HG03280 (cell line): ENCODE measurements at regions not wholly inside any gene's neighbourhood (a gene's known extent, or its start where the extent isn't known, plus 50 kb on each side); places are given as distances from the start of the nearest gene placed in this dataset.
"Not testable (repeated sequence)": the region's sequence is repeated elsewhere in the genome, so short reads cannot be mapped to it uniquely, and the experiment has no call there.

Source experiments
- ATAC-seq: cut with Tn5 transposase; IDR thresholded peaks from one replicate; pipeline ENCODE4 v1.9.1; 2021; ENCODE audit warnings: mild to moderate bottlenecking, moderate library complexity; ENCODE audit not compliant: unreplicated experiment

DNA sequence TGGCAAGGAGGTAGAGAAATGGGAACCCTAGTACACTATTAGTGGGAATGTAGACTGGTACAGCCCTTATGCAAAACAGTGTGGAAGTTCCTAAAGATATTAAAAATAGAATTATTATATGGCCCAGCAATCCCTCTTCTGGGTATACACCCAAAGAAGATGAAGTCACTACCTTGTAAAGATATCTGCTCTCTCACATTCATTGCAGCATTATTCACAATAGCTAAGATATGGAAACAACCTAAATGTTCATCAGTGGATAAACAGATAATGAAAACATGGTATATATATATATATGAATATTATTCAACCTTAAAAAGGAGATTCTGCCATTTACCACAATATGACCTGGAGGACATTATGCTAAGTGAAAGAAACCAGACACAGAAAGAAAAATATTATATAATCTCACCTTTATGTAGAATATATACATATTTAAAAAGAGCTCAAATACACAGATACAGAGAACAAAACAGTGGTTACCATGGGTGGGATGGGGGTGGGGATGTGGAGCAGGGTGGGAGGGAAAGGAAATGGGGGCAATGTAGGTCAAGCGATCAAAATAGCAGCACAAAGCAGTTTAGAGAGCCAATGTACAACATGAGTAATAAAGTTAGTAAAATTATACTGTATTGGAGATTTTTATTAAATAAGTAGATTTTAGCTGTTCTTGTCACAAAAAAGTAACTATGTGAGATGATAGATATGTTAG lies 138.6 kb downstream of the SPRY1 start:
- no peak for ATAC-seq

DNA sequence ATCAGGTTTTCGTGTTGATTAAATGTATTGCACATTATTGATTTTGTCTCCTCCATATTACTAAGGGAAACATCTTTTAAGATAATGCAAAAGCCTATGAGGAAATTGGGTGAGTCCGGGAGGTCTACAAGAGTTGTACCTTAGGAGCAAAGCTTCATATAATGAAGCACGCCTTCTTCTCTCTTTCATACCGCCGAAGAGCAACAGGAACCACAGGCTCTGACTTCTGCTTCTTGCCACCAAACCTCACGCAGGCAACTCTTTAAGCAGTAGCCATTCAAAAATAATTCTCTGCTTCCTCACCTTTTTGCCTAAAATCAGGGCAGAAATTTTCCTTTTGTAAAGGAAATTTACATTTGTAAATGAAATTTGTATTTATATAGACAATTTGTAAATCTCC lies 139.6 kb downstream of the SPRY1 start:
- ATAC-seq = no peak

- not testable (repeated sequence) for ATAC-seq
Observed at GRCh38 chr4:123537906-123538402, 141.4 kb downstream of the SPRY1 start.

DNA sequence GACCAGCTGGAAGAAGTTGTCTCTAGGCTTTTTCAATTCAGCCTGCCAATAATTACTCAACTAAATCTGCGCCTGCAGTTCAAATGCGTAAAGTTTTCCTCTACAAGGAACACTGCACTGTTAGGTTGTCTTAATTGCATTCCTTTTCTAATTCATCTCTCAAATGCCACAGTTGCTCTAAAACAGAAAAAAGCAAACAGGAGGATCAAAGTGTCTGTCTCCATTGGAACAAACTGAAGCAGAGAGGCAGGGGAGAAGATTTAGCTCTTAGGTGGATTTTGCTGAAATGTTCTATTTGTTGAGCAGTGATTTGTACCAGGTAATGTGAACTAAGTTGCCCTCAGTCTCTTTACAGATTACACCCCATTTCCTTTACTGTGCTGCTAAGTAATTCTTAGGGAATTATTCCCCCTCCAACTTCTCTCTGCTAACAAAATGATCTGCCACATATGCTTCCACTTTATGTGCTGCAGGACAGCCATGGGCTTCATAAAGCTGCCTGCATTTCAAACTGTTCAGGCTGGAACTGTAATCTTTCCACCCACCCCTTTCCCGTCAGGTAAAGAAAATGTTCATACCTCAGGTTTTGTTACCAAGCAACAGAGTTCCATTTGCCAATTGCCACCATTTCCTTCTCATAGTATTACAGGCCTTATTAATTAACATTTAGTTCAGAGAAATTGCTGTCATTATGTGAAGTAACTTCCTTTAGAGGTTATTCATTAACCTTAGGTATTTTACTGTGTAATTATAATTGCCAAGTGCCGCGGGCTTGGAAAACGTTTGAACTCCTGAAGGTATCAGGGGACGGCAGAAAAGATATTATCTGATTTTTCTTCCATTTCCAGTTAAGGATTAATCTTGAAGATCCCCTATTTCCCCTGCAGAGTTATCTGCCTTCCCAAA lies 149.3 kb downstream of the SPRY1 start:
- ATAC-seq = no peak

DNA sequence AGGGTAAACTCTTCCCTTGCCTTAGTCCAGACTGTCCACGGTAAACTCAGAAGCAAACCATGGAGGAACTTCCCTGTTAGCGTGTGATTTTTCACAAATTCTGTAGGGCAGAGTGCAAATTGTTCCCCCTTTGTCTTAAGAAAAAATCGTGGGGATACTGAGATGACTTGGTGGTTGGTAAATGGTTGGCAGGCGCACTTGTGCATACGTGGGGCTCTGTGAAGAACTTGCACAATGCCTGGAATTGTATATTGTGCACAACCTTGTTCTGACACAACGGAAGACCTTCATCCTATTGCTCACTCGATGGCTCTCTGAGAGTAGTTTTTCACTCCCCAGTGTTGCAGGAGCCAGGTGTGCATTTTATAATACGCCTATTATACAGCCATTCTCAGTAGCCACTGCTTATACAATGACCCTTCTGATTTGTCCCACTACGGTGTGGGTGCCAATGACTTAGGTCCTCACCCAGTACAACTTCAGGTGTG lies 150.0 kb downstream of the SPRY1 start:
- no peak for ATAC-seq

DNA sequence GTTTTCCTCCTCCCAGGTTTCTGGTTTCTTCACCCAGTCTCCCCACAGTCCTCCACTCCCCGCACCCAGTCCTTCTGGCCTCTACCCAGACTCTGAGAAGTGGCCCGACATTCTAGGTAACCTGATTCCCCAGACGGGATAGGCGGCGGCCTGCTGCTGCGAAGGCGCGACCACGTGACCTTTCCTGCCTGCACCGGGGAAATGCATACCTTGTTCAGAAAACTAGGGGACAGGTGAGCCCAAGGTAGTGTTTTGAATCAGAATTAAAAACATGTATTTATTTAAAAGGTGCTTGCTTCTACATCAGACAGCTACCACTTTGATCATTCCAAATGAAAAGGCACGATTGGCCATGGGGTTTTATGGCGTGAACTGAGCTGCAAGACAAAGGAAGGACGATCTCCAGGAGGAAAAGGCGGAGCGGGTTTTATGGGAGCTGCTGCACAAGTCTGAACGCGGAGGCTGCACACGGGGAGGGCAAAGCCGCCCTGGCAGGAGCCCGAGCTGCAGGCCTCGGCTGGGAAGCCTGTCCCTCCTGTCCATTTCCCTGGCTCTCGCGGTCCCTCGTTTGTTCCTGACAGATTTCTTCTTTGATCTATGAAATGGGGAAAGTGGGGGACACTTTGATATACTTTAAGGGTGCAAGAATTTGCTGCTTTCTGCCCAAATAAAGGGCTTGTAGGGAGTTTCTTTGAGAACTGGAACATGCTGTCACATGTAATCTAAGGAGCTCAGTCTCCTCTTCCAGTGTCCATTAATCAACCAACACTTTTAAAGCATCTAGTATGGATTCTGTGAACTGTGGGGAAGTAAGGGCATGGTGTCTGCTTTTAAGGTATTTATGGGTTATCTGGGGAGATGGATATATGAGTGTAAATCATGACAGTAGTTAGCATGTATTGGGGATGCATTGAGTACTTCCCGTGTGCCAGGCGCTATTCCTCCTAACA lies 150.9 kb downstream of the SPRY1 start:
- ATAC-seq = no peak

DNA sequence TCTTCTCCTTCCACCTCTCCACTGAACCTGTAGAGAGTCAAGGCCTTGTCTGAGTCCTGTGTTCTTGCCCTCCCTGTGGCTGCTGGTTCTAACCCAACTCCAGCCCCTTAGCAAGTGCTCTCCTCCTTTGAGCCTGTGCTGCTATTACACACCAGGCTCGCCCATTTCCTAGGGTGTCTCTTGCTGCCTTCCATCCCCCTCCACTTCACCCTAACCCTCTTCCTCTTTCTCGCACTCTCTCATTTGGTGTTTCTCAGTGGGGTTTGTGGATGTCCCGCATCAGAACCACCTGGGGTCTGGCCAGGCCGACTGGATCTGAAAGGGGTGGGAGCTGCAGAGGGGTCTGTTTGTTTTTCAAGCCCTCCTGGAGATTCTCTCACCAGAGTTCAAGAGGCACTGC lies 156.7 kb downstream of the SPRY1 start:
- no peak for ATAC-seq

DNA sequence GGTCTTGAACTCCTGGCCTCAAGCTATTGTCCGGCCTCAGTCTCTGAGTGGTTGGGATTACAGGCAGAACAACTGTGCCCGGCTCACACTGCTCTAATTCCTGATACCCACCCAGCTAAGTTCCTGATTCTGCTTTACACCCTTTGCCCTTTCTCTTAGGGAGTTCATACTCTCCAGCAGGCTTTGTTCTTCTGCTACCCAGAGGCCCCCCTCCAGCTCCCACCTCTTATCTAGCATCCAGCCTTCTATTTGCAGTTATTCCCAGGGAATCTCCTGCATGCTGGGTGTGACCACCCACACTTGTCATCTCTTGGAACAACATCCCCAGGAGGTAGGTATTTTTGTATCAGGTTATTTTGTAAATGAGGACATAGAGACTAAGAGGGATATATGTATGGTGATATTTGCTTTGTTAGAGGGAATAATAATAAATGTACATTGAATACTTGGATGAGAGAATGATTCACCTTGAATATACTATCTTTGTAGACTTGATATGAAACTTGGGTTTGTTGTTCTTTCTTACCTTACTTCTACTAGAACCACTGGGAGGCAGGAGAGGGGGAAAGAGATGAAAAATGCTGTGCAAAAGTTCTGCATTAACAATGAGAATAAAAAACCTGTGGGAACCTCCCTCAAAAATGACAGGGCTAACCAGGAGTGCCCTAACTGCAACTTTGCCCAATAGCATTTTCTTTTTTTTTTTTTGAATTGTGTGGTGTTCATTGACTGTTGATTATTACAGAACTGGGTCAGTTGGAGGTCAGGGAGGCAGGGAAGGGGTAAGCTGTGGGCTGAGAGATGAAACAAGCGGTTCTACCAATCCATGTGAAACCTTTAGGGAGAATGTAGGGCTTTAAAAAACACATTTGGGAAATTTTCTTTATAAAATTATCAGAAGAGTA lies 157.4 kb downstream of the SPRY1 start:
- no peak for ATAC-seq

- no peak for ATAC-seq
Observed at GRCh38 chr4:123554801-123555232, 158.2 kb downstream of the SPRY1 start.

DNA sequence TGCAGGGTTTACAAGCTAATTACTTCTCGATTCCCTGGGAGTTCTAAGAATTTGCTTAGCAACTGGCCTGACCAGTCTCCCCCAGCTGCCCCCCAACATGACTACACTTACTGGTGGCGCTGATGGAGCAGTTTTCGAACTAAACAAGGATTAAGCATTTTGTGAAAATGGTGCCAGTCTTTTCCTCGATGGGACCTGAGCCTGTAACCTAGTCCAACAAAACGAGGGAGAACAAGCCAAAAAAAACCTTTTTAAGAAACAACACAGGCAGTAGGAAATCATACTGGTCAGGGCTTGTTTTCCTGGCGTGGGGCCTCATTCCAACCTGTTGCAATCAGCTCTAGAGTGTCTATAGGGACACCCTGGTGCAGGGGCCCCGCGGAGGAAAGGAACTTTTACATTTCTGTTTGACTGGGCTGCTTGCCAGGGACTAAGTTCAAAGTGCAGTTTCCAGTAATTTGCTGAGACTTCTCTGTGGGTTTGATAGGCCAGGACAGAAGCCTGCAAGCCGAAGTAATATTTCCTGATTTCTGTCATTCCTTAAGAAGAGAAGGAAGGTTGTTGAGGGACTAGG lies 158.7 kb downstream of the SPRY1 start:
- ATAC-seq = no peak

GRCh38 chr4:123555807-123556273 lies 159.2 kb downstream of the SPRY1 start:
- ATAC-seq = no peak

DNA sequence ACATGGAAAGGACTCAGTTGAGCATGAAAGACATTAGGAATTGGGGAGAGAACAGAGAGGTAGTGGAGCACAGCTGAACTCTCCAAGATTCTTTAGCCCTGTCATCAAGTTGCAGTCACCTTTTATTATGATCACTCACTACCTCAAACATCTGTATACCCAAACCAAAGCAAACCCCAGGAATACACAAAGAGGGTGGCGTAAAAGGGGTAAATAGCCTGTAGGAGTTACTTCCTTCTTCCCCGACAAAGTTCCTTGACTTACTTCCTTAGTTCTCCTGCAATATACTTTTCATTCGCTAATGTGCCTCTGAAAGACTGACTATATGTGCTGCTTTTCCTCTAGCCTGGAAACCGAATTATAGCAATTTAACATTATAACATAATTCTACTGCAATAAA lies 159.9 kb downstream of the SPRY1 start:
- no peak for ATAC-seq

DNA sequence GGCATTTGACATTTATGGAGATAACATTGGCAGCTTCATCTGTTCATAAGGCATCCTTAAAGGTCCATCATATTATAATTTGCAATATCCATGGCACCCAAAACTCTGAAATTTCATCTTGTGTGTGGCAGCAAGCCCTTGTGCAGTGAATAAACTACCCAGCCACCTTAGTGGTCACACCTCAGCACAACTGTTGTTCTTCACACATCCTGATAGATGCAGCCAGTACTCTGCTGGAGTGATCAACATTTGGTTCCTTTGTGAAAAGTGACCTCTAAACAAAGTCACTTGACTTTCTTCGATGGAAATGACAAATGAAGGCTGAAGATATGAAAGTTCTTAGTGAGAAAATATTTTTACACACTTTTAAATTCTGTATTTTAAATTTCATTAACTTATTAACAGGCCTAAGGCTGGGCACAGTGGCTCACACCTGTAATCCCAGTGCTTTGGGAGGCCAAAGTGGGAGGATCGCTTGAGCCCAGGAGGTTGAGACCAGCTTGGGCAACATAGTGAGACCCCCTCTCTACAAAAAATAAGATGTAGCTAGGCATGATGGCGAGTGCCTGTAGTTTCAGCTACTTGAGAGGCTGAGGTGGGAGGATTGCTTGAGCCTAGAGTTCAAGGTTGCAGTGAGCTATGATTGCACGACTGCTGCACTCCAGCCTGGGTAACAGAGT lies 161.4 kb downstream of the SPRY1 start:
- ATAC-seq = no peak

- ATAC-seq = no peak
Observed at GRCh38 chr4:123558865-123559264, 162.3 kb downstream of the SPRY1 start.

DNA sequence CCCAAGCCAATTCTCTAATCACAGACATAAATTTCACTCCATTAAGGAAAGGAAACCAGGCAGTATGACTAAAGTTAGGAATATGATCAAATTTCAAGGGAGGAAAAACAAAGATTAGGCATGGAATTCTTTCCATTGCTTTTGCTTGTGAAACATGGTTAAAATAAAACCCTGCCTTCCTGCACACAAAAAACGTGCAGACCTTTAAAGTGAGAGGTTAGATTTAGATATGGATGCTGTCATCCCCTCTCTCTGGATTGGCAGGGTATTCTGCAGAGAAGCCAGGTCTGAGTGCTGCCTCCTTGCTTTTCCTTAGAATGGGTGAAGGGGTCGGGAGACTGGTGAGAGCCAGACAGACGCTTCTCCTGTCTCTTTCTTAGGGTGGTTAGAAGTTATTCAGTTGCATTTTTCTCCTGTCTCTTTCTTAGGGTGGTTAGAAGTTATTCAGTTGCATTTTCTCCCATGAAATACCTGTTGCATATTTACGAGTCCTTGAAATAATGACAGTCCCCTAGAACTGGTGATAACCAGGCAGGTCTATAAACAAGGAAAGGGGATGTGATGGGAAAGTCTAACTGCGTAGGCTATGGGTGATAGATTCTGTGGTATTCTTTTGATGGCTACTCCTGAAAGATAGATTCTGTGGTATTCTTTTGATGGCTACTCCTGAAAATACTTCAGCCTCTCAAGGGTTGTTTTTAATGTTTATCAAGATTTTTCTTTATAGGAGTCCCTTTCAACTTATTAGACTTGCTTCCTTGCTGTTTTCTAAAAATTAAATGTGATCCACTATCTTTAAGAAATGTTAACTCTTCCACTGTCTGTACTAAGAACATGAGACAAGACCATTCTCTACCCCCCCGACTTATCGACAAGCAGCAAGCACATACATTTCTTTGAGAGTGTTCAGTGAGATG lies 163.6 kb downstream of the SPRY1 start:
- no peak for ATAC-seq

DNA sequence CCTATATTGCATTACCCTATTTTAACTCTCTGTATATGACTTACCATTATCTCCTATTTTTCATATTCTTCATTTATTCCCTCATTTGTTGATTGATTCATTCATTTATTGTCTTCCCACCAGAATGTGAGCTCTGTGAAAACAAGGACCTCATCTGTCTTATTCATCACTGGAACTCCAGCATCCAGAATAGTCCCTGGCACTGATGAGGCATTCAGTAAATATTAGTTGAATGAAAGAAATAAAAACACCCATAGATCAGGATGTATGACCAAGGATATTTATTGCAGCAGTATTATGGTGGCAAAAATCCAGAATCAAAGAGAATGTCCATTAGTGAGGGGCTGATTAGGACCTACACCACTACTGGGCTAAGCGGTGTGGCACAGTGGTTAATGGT lies 164.9 kb downstream of the SPRY1 start:
- no peak for ATAC-seq

DNA sequence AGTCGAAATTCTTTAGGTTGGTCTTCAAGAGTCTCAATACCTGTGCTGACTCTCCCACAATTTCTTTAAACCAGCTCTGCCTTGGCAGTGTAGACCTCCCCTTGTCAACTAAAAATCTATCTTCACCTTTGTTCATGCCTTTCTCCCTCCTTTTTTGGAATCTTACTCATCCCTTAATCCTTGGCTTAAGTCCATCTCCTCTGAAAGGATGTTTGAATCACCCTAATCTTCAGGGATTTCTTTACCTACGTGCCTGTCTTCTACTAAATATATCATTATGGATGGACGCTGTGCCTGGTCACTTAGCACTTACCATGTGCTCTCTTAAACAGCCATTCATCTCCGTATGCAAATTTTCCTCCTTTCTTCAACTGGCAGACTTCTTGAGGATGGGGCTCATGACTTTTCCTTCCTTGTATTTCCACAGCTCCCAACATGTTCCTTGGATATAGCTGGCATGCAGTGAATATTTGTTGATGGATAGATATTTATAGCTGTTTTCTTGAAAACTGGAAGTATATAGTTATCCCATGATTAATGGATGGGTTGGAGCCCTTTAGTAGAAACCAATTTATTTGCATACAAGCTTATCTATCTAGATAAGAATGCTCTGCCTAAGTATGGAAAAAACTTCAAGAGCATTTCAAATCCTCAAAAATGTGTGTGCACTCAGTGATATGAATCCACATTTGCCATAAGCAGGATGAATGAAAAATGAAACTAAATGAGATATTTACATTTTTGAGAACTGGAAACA lies 166.6 kb downstream of the SPRY1 start:
- no peak for ATAC-seq
